ENCODE measurements at regions not wholly inside any gene's neighbourhood (a gene's known extent, or its start where the extent isn't known, plus 50 kb on each side); places are given as distances from the start of the nearest gene placed in this dataset.

DNA sequence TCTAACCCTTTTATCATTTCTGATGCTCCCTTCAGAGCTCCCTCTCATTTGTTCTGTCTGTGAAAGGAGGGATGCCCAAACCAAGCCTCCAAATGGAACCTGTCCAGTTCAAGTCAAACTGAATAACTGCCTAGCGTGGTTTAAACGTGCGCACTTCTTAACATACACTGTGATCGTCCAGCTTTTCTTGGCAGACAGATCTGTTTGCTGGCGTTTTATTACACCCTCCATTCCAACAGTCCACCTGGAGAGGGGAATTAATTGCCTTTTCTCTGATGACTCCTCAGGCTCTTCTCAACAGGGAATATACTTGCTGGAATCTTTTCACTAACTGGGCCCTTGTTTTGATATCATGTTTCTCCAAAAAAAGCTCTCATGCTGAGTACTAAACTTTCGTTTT, 379.2 kb upstream of the POU3F3 start:
- TF ChIP-seq, protein P1, sequence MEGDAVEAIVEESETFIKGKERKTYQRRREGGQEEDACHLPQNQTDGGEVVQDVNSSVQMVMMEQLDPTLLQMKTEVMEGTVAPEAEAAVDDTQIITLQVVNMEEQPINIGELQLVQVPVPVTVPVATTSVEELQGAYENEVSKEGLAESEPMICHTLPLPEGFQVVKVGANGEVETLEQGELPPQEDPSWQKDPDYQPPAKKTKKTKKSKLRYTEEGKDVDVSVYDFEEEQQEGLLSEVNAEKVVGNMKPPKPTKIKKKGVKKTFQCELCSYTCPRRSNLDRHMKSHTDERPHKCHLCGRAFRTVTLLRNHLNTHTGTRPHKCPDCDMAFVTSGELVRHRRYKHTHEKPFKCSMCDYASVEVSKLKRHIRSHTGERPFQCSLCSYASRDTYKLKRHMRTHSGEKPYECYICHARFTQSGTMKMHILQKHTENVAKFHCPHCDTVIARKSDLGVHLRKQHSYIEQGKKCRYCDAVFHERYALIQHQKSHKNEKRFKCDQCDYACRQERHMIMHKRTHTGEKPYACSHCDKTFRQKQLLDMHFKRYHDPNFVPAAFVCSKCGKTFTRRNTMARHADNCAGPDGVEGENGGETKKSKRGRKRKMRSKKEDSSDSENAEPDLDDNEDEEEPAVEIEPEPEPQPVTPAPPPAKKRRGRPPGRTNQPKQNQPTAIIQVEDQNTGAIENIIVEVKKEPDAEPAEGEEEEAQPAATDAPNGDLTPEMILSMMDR (IDR thresholded peaks at IDR 0.05; ENCODE audit: insufficient read depth, low read length, poor library complexity, severe bottlenecking): no peak
- no peak for TF ChIP-seq EZH2phosphoT487 (conservative IDR thresholded peaks at IDR 0.05; ENCODE audit: low read length)
